Body of pancreas (tissue), 4 donors: ENCODE measurements at regions not wholly inside any gene's neighbourhood (a gene's known extent, or its start where the extent isn't known, plus 50 kb on each side); places are given as distances from the start of the nearest gene placed in this dataset.
"Not testable (repeated sequence)": the region's sequence is repeated elsewhere in the genome, so short reads cannot be mapped to it uniquely, and the experiment has no call there.

Experiments used
- POLR2A ChIP-seq, 3 donors: fragments of 450-650 bp; IDR thresholded peaks; one replicate each; pipeline ENCODE4 v1.6.1; 2016; ENCODE audit warnings: antibody characterized with exemption in 3 of 3, mild to moderate bottlenecking in 2 of 3
- TF ChIP-seq, protein P1 (sequence below), 7 experiments: fragments of 450-650 bp in 4 of 7; fragments of 200-600 bp in 3 of 7; sonication (generic) in 3 of 7; IDR thresholded peaks; one replicate each; pipeline ENCODE4 v1.5.1; 2016 to 2019; ENCODE audit warnings: antibody characterized with exemption in 7 of 7

DNA sequence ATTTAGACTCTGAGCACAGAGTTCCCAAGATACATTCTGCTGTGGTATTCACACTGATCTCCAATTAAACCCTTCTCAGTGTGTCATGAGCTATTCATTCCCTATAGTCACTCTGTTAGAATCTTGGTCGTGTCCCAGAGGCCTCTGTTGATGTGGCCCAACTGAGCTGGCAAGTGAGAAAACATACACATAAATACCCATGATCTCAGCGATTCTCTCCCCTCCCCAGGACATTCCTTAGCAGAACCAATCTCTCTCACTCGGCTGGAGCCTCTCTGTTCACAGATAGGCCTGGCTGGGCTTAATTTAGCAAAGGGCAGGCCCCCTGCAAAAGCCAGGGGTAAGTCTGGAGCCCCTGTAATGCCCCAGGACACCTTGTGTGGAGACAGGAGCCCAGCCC, 130.8 kb upstream of the NBPF26 start:
- TF ChIP-seq, protein P1, sequence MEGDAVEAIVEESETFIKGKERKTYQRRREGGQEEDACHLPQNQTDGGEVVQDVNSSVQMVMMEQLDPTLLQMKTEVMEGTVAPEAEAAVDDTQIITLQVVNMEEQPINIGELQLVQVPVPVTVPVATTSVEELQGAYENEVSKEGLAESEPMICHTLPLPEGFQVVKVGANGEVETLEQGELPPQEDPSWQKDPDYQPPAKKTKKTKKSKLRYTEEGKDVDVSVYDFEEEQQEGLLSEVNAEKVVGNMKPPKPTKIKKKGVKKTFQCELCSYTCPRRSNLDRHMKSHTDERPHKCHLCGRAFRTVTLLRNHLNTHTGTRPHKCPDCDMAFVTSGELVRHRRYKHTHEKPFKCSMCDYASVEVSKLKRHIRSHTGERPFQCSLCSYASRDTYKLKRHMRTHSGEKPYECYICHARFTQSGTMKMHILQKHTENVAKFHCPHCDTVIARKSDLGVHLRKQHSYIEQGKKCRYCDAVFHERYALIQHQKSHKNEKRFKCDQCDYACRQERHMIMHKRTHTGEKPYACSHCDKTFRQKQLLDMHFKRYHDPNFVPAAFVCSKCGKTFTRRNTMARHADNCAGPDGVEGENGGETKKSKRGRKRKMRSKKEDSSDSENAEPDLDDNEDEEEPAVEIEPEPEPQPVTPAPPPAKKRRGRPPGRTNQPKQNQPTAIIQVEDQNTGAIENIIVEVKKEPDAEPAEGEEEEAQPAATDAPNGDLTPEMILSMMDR (IDR thresholded peaks at IDR 0.05), result not testable (repeated sequence)
- not testable (repeated sequence) for TF ChIP-seq POLR2A (IDR thresholded peaks at IDR 0.05)
